NCI-H2107 (cell line): ENCODE measurements at regions not wholly inside any gene's neighbourhood (a gene's known extent, or its start where the extent isn't known, plus 50 kb on each side); places are given as distances from the start of the nearest gene placed in this dataset.
"Not testable (repeated sequence)": the region's sequence is repeated elsewhere in the genome, so short reads cannot be mapped to it uniquely, and the experiment has no call there.

ENCODE experiments used
- DNase-seq: peaks from one replicate; lab custom pipeline; 2025; lab: John Stamatoyannopoulos, UW

DNA sequence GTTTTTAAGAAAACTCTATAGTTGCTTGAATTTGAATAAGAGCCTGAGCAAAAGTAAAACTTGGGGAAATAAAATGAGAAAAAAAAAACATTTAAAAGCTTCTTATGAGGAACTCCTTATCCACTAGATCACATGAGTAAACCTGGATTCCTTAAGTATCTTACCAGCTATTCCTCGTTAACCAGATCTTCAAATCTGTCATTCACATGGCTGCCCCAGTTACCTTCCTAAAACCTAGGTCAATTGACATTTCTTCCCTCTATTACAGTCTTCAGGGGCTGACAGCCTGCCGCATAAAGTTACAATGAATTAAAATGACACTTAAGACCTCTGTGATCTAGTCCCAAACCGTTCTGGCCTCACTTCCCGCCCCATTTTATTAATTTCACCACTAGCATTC is 583.6 kb downstream of the NR2F2 start:
- no peak for DNase-seq

GRCh38 chr15:96916750-96917149 is 586.2 kb downstream of the NR2F2 start:
- DNase-seq = no peak

- no peak for DNase-seq
Observed at GRCh38 chr15:96924570-96924969, 594.1 kb downstream of the NR2F2 start.

DNA sequence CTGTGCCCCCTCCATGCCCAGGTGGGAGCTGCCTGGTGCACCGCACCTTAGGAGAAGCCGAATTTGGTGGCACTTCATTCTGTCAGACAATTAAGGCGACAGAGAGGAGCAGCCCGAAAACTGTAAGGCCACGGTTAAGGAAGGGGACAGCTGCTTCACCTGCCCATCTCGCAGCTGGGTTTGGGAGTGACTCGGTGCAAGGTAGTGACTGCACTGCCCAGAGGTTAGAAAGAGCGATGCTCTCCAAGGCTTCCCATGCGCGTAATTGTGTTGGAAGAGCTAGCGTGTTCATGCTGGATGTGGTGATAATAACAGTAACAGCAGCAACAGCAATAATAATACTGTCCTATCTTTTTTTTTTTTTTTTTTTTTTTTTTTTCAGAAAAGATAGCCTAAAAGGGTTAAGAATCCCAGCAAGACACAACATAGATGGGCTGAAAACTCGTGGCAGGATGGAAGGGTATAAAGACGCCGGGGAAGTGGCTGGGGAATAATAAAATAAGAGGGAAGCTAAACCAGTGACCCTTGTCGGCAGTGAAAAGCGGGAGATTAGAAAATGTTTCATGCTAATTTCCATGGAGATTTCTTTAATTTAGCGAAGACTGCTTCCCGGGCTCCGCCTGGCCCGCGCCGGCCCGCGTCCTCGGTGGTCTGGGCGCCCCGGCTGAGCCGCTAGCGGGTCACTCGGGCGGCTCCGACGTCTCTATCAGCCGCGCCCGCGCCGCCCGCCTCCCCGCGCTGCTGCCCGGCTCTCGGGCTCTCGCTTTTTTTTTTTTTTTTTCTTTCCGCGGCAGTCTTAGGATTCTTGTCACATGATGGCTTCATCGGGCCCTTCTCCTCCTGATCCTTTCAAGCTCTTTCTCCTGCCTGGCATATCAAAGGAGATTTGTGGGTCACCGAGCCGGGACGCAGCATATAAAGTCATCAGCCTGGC is 617.1 kb downstream of the NR2F2 start:
- DNase-seq = no peak

- no peak for DNase-seq
Observed at GRCh38 chr15:96948981-96949380, 618.5 kb downstream of the NR2F2 start.

- no peak for DNase-seq
Observed at GRCh38 chr15:96958721-96959120, 628.2 kb downstream of the NR2F2 start.

GRCh38 chr15:96959501-96959900 is 629.0 kb downstream of the NR2F2 start:
- no peak for DNase-seq

DNA sequence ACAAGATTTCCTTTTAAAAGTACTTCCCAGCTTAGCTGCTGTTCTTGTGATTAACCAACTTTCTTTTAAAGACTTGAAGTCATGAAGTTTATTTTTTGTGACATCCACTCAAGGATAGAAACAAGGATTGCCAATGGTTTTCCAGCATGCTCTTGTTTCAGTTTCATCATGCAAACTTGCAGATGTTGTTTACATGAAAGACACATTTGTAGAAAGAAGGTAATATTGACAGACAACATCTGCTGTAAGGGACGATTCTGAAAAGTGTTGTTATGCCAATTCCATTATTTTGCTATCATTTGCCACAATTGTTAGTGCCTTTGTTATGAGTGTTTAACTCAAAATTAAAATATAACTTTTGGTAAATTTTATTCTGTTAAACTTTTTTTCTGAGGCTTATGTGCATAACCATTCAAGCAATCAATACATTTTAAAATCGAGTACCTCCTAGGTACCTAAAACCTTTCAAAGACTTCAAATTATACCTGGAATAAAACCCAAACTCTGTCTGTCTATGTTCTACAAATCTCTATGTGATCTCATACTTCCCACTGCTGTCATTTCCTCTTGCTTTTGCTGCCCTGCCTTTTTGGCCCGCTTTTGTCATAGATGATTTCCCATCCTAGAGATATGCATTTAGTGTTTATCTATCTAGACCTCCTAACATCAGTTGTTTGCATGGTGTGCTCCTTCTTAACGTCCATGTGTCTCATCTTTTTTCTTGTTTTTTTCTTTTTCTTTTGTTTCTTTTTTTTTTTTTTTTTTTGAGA is 630.4 kb downstream of the NR2F2 start:
- no peak for DNase-seq

DNA sequence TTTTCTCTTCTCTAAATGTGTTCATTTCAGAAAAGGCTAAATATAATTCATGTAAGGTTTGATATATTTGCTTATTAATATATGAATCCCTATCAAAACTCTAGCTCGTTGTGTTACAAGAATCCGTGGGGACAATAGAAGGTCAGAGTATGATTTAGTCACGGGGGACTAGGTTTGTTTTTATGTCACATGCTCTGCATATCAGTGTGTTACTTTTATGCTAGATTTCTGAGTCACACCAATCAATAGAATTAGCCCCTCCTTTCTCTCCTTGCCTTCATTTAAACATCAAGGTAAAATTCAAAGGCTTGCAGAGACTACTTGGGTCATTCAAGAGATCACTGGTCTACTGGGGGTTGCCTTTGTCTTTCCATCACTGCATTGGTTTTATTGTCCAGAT is 636.1 kb downstream of the NR2F2 start:
- no peak for DNase-seq

DNA sequence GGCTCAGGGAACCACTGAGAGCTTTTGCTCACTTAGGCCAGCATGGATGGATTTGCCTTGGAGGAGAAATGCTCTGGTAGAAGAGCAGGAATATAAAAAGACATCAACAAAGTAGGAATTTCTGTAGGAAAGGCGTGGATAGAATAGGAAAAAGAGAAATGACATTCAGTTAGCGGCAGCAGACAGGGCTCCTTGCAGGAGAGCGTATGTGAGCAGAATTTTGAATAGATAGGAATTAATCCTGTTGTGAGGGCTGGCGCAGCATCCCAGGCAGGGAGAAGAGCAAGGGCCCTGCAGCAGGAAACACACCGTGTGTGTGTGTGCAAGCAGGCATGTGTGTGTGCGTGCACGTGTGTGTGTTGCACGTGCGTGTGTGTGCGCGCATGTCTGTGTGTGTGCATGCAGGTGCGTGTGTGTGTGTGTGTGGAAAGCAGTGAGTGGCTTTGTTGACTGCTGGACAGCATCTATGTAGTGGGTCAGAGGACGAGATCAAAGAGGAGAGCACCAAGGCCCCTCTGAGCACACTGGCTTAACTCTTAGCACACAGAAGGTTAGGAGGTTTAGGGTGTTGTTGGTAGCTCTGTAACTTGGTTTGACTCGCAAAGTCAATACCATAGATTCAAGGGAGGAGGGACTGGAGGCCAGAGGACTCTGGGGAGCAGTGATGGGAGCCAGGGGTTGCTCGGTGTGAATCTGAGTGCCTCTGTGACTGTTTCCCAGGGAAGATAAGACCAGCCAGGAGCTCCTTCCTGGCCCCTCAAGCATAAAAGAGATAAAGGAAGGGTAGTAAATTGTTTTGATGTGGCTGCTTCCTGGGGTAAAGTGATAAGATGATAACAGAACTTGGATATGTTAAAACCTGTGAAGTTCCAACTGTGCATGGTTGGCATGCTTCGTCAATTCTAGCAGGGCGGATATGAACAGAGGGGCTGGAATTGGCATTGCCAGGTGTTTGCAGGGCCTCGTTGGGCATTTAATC is 639.5 kb downstream of the NR2F2 start:
- no peak for DNase-seq

DNA sequence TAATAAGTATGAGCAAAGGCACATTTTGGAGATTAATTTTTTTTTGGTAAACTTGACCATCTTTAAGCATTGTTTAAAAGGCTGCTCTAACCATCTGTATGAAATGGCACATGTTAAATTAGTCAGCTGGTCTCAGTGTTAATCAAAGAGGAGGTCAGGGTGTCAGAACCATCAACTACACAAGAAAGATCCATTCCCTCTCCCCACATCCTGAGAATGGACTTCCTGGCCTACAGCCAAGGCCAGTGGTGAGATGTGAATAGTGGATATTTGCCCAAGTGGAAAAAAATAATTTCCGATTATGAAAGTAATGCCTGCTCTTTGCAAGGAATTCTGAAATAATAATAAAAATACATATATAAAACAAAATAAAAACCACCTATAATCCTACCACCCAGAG is 641.7 kb downstream of the NR2F2 start:
- DNase-seq = no peak

DNA sequence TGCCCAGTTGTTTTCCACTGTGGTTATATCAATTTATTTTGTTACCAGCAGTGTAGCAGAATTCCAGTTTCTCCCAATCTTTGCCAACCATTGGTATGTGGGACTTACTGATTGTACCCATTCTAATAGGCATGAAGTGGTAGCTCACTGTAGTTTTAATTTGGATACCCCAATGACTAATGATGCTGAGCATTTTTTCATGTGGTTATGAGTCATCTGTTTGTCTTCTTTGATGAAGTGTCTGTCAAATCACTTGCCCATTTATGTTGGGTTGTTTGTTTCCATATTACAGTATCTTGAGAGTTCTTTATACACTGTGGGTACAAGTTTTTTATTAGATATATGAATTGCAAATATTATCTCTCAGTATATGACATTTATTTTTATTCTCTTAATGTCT is 644.3 kb downstream of the NR2F2 start:
- no peak for DNase-seq

GRCh38 chr15:96977886-96978285 is 647.4 kb downstream of the NR2F2 start:
- no peak for DNase-seq

- no peak for DNase-seq
Observed at GRCh38 chr15:96978937-96979473, 648.5 kb downstream of the NR2F2 start.

DNA sequence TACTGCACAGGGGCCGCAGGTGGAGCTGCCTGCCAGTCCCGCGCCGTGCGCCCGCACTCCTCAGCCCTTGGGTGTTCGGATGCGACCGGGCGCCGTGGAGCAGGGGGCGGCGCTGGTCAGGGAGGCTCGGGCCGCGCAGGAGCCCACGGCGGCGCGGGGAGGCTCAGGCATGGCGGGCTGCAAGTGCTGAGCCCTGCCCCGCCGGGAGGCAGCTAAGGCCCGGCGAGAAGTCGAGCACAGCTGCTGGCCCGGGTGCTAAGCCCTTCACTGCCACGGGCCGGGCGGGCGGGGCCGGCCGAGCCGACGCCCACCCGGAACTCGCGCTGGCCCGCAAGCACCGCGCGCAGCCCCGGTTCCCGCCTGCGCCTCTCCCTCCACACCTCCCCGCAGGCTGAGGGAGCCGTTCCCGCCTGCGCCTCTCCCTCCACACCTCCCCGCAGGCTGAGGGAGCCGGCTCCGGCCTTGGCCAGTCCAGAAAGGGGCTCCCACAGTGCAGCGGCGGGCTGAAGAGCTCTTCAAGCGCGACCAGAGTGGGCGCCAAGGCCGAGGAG is 653.7 kb downstream of the NR2F2 start:
- DNase-seq = not testable (repeated sequence)

DNA sequence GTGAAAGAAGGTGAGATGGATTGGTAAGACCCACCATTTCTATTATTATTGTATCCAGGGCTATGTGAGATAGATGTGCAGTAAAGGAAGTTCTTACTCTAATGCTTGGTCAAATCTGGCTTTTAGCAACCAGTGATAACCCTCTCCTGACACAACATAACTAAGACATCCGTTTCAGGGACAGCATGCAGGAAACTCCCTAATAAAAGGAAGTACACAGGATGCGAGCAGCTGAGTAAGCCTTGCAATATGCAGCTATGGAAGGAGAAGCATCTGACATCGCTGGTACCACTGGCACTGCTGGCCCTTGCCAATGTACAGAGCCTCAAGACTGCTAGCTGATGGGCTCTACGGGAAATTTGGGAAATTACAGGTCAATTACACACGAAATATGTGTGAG is 662.3 kb downstream of the NR2F2 start:
- DNase-seq = no peak

DNA sequence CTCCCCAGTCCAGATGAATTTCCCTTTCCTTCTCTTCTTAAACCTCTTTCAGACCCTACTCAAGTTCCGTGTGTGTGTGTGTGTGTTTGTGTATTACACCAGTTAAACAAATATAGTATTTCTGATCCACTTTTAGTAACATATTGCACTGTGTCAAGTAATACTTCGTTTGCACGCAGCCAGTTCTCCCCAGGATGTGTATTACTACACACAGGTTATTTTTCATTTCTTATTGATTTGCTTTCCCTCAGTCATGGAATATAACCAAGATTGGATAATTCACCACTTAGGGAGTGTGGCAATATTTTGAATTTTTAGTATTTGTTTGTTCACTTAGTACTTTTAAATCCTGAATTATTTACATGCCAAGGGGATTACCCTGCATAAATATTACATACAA is 667.0 kb downstream of the NR2F2 start:
- no peak for DNase-seq

- DNase-seq = no peak
Observed at GRCh38 chr15:97009031-97009431, 678.5 kb downstream of the NR2F2 start.

- no peak for DNase-seq
Observed at GRCh38 chr15:97012986-97013385, 682.5 kb downstream of the NR2F2 start.

- no peak for DNase-seq
Observed at GRCh38 chr15:97013491-97013890, 683.0 kb downstream of the NR2F2 start.

- DNase-seq = no peak
Observed at GRCh38 chr15:97014001-97014400, 683.5 kb downstream of the NR2F2 start.

- no peak for DNase-seq
Observed at GRCh38 chr15:97023488-97023844, 693.0 kb downstream of the NR2F2 start.
